CD8-positive, alpha-beta memory T cell (primary cell): ENCODE measurements at regions not wholly inside any gene's neighbourhood (a gene's known extent, or its start where the extent isn't known, plus 50 kb on each side); places are given as distances from the start of the nearest gene placed in this dataset.

ENCODE experiments used
- CTCF ChIA-PET: fragments of 350-600 bp; sonication (Branson Sonifier 250); formaldehyde crosslinking; loops from one replicate; lab custom pipeline; 2021; ENCODE audit warnings: antibody characterized with exemption; lab: Charles Lee
- POLR2A ChIA-PET: fragments of 350-600 bp; sonication (Branson Sonifier 250); formaldehyde crosslinking; loops from one replicate; lab custom pipeline; 2021; ENCODE audit warnings: antibody characterized with exemption; lab: Charles Lee
- DNase-seq, 5 donors: peaks; one replicate each; pipeline versions ENCODE4 v3.0.0 to v3.0.0-alpha.2; 2020 to 2022; ENCODE audit warnings: mixed read lengths in 1 of 5
- H3K27ac ChIP-seq: one replicate; pipeline ENCODE4 v1.7.0; 2013; ENCODE audit warnings: low read depth, mild to moderate bottlenecking, low read length, moderate library complexity
- H3K27me3 ChIP-seq: 2 replicates; pipeline ENCODE4 v1.7.0; 2013; ENCODE audit warnings: low read length, mild to moderate bottlenecking; ENCODE audit not compliant: insufficient read depth, poor library complexity, severe bottlenecking
- H3K36me3 ChIP-seq: 2 replicates; pipeline ENCODE4 v1.7.0; 2013; ENCODE audit warnings: mild to moderate bottlenecking, low read length, moderate library complexity; ENCODE audit not compliant: insufficient read depth
- H3K4me1 ChIP-seq: 2 replicates; pipeline ENCODE4 v1.7.0; 2013; ENCODE audit warnings: mild to moderate bottlenecking, low read length, moderate library complexity; ENCODE audit not compliant: insufficient read depth
- H3K4me3 ChIP-seq: 2 replicates; pipeline ENCODE4 v1.7.0; 2013; ENCODE audit warnings: mild to moderate bottlenecking, low read length
- H3K9me3 ChIP-seq: 2 replicates; pipeline ENCODE4 v1.7.0; 2013; ENCODE audit warnings: mild to moderate bottlenecking, low read length
- H3K27ac Mint-ChIP-seq, 8 donors: one replicate each; pipeline ENCODE4 v1.8.0; 2020 to 2021; ENCODE audit warnings: mixed read lengths in 8 of 8, mild to moderate bottlenecking in 6 of 8, inconsistent platforms in 3 of 8, moderate library complexity in 3 of 8
- H3K27me3 Mint-ChIP-seq, 2 donors: one replicate each; pipeline ENCODE4 v1.8.0; 2020 to 2021; ENCODE audit warnings: mixed read lengths in 2 of 2, mild to moderate bottlenecking in 1 of 2, moderate library complexity in 1 of 2
- H3K36me3 Mint-ChIP-seq, 3 donors: one replicate each; pipeline ENCODE4 v1.8.0; 2020 to 2021; ENCODE audit warnings: mixed read lengths in 3 of 3, inconsistent platforms in 1 of 3, mild to moderate bottlenecking in 1 of 3
- H3K4me1 Mint-ChIP-seq, 3 donors: one replicate each; pipeline ENCODE4 v1.8.0; 2020 to 2021; ENCODE audit warnings: mixed read lengths in 3 of 3, inconsistent platforms in 1 of 3, mild to moderate bottlenecking in 1 of 3
- H3K4me3 Mint-ChIP-seq, 7 donors: one replicate each; pipeline ENCODE4 v1.8.0; 2020 to 2021; ENCODE audit warnings: mixed read lengths in 7 of 7, mild to moderate bottlenecking in 6 of 7, moderate library complexity in 4 of 7, inconsistent platforms in 2 of 7
- H3K9me3 Mint-ChIP-seq, 5 donors: one replicate each; pipeline ENCODE4 v1.8.0; 2020 to 2022; ENCODE audit warnings: mixed read lengths in 5 of 5, mild to moderate bottlenecking in 3 of 5, moderate library complexity in 2 of 5, inconsistent platforms in 1 of 5

GRCh38 chr11:120030411-120030810 lies 107.5 kb downstream of the TRIM29 start:
- no peak overlapping the region for H3K4me3 Mint-ChIP-seq
- POLR2A ChIA-PET = no interaction called here
- peaks cover 0 to 1% (median 0%) of the 10 kb centered on the region in 5 donors for H3K9me3 Mint-ChIP-seq
- H3K27me3 ChIP-seq = no peaks in the 10 kb centered on the region
- no peak overlapping the region for H3K27ac ChIP-seq
- no peak overlapping the region for H3K4me3 ChIP-seq
- H3K4me1 ChIP-seq = no peaks in the 10 kb centered on the region
- DNase-seq = no peak
- no peaks in the 10 kb centered on the region for H3K36me3 Mint-ChIP-seq
- H3K4me1 Mint-ChIP-seq = no peaks in the 10 kb centered on the region
- H3K36me3 ChIP-seq = no peaks in the 10 kb centered on the region
- CTCF ChIA-PET = no interaction called here
- H3K9me3 ChIP-seq = no peaks in the 10 kb centered on the region
- H3K27me3 Mint-ChIP-seq = peaks cover 8 to 30% of the 10 kb centered on the region in 2 donors
- no peak overlapping the region for H3K27ac Mint-ChIP-seq

- no peak for DNase-seq
- H3K36me3 ChIP-seq = no peaks in the 10 kb centered on the region
- H3K4me1 ChIP-seq = no peaks in the 10 kb centered on the region
- H3K27me3 Mint-ChIP-seq = peaks cover 8 to 30% of the 10 kb centered on the region in 2 donors
- POLR2A ChIA-PET = no interaction called here
- CTCF ChIA-PET = interaction anchor here (1.0 kb wide), 1 partner anchor 23 kb away, joined by 3 read pairs; no protein-coding TSS in a partner anchor
- no peaks in the 10 kb centered on the region for H3K9me3 ChIP-seq
- no peak overlapping the region for H3K4me3 ChIP-seq
- no peaks in the 10 kb centered on the region for H3K36me3 Mint-ChIP-seq
- no peaks in the 10 kb centered on the region for H3K9me3 Mint-ChIP-seq
- peak overlapping the region in 1 of 8 donors; percentile 43 for H3K27ac Mint-ChIP-seq
- H3K27me3 ChIP-seq = no peaks in the 10 kb centered on the region
- no peak overlapping the region for H3K4me3 Mint-ChIP-seq
- H3K27ac ChIP-seq = no peak overlapping the region
- H3K4me1 Mint-ChIP-seq = no peaks in the 10 kb centered on the region
Observed at GRCh38 chr11:120029321-120029720, 108.6 kb downstream of the TRIM29 start.

- H3K9me3 Mint-ChIP-seq = peaks cover 0 to under 1% (median 0%) of the 10 kb centered on the region in 5 donors
- CTCF ChIA-PET = interaction anchor here (1.0 kb wide), 1 partner anchor 24 kb away, joined by 3 read pairs; no protein-coding TSS in a partner anchor
- H3K36me3 Mint-ChIP-seq = no peaks in the 10 kb centered on the region
- DNase-seq = no peak
- Histone ChIP-seq H3K27me3 (peaks cover 2% of the 10 kb centered on the region), H3K9me3 (no peaks in the 10 kb centered on the region), H3K4me3 (no peak overlapping the region), H3K4me1 (no peaks in the 10 kb centered on the region), H3K27ac (no peak overlapping the region), H3K36me3 (no peaks in the 10 kb centered on the region)
- H3K27me3 Mint-ChIP-seq = peaks cover 11 to 30% of the 10 kb centered on the region in 2 donors
- H3K4me1 Mint-ChIP-seq = no peaks in the 10 kb centered on the region
- H3K4me3 Mint-ChIP-seq = no peak overlapping the region
- POLR2A ChIA-PET = no interaction called here
- H3K27ac Mint-ChIP-seq = no peak overlapping the region
Observed at GRCh38 chr11:120028897-120029258, 109.0 kb downstream of the TRIM29 start.

GRCh38 chr11:120028181-120028896 lies 109.6 kb downstream of the TRIM29 start:
- POLR2A ChIA-PET = no interaction called here
- peaks cover 13 to 30% of the 10 kb centered on the region in 2 donors for H3K27me3 Mint-ChIP-seq
- H3K27ac ChIP-seq = no peak overlapping the region
- peaks cover 0 to 2% (median 0%) of the 10 kb centered on the region in 5 donors for H3K9me3 Mint-ChIP-seq
- H3K4me3 ChIP-seq = no peak overlapping the region
- no peak overlapping the region for H3K27ac Mint-ChIP-seq
- no peaks in the 10 kb centered on the region for H3K36me3 Mint-ChIP-seq
- H3K36me3 ChIP-seq = no peaks in the 10 kb centered on the region
- H3K4me1 Mint-ChIP-seq = no peaks in the 10 kb centered on the region
- peaks cover 5% of the 10 kb centered on the region for H3K27me3 ChIP-seq
- H3K4me3 Mint-ChIP-seq = no peak overlapping the region
- CTCF ChIA-PET = interaction anchor here (1.0 kb wide), 1 partner anchor 24 kb away, joined by 3 read pairs; no protein-coding TSS in a partner anchor
- no peak for DNase-seq
- H3K4me1 ChIP-seq = no peaks in the 10 kb centered on the region
- H3K9me3 ChIP-seq = no peaks in the 10 kb centered on the region

- Histone ChIP-seq H3K4me1 (no peaks in the 10 kb centered on the region), H3K9me3 (no peaks in the 10 kb centered on the region), H3K27ac (no peak overlapping the region), H3K36me3 (no peaks in the 10 kb centered on the region), H3K27me3 (peaks cover 5% of the 10 kb centered on the region), H3K4me3 (no peak overlapping the region)
- H3K9me3 Mint-ChIP-seq = peaks cover 0 to 2% (median 0%) of the 10 kb centered on the region in 5 donors
- H3K36me3 Mint-ChIP-seq = no peaks in the 10 kb centered on the region
- H3K27ac Mint-ChIP-seq = no peak overlapping the region
- no peaks in the 10 kb centered on the region for H3K4me1 Mint-ChIP-seq
- no peak for DNase-seq
- POLR2A ChIA-PET = no interaction called here
- no peak overlapping the region for H3K4me3 Mint-ChIP-seq
- H3K27me3 Mint-ChIP-seq = peaks cover 13 to 35% of the 10 kb centered on the region in 2 donors
- CTCF ChIA-PET = no interaction called here
Observed at GRCh38 chr11:120027546-120028180, 110.2 kb downstream of the TRIM29 start.

GRCh38 chr11:120025606-120026335 lies 112.1 kb downstream of the TRIM29 start:
- H3K4me3 ChIP-seq = no peak overlapping the region
- H3K9me3 ChIP-seq = no peaks in the 10 kb centered on the region
- H3K27me3 ChIP-seq = peaks cover 5% of the 10 kb centered on the region
- ChIA-PET POLR2A (no interaction called here), CTCF (no interaction called here)
- peaks cover 9 to 29% of the 10 kb centered on the region in 2 donors for H3K27me3 Mint-ChIP-seq
- peaks cover 0 to 2% (median 0%) of the 10 kb centered on the region in 5 donors for H3K9me3 Mint-ChIP-seq
- no peak for DNase-seq
- H3K4me1 ChIP-seq = no peaks in the 10 kb centered on the region
- no peaks in the 10 kb centered on the region for H3K4me1 Mint-ChIP-seq
- H3K27ac Mint-ChIP-seq = no peak overlapping the region
- no peak overlapping the region for H3K27ac ChIP-seq
- H3K4me3 Mint-ChIP-seq = no peak overlapping the region
- H3K36me3 ChIP-seq = no peaks in the 10 kb centered on the region
- no peaks in the 10 kb centered on the region for H3K36me3 Mint-ChIP-seq

GRCh38 chr11:120024586-120024985 lies 113.3 kb downstream of the TRIM29 start:
- Histone ChIP-seq H3K27me3 (peaks cover 5% of the 10 kb centered on the region), H3K4me3 (no peak overlapping the region), H3K27ac (no peak overlapping the region), H3K36me3 (no peaks in the 10 kb centered on the region), H3K9me3 (no peaks in the 10 kb centered on the region), H3K4me1 (no peaks in the 10 kb centered on the region)
- ChIA-PET CTCF (no interaction called here), POLR2A (no interaction called here)
- Mint-ChIP-seq H3K4me3 (no peak overlapping the region), H3K27ac (no peak overlapping the region), H3K4me1 (no peaks in the 10 kb centered on the region), H3K27me3 (peaks cover 9 to 30% of the 10 kb centered on the region in 2 donors), H3K36me3 (no peaks in the 10 kb centered on the region), H3K9me3 (peaks cover 0 to 2% (median 0%) of the 10 kb centered on the region in 5 donors)
- DNase-seq = no peak

- Mint-ChIP-seq H3K4me3 (no peak overlapping the region), H3K27me3 (peaks cover 7 to 27% of the 10 kb centered on the region in 2 donors)
Observed at GRCh38 chr11:120024046-120024445, 113.9 kb downstream of the TRIM29 start.

More at GRCh38 chr11:120024046-120024445, 113.9 kb downstream of the TRIM29 start:
- Histone ChIP-seq H3K9me3 (no peaks in the 10 kb centered on the region), H3K27ac (no peak overlapping the region), H3K4me1 (no peaks in the 10 kb centered on the region), H3K27me3 (peaks cover 5% of the 10 kb centered on the region), H3K36me3 (no peaks in the 10 kb centered on the region), H3K4me3 (no peak overlapping the region)
- Mint-ChIP-seq H3K9me3 (peaks cover 0 to 2% (median 0%) of the 10 kb centered on the region in 5 donors), H3K4me1 (no peaks in the 10 kb centered on the region), H3K27ac (no peak overlapping the region), H3K36me3 (no peaks in the 10 kb centered on the region)
- DNase-seq = no peak
- POLR2A ChIA-PET = no interaction called here
- CTCF ChIA-PET = no interaction called here
